Breast epithelium (tissue), 4 donors: ENCODE measurements at regions not wholly inside any gene's neighbourhood (a gene's known extent, or its start where the extent isn't known, plus 50 kb on each side); places are given as distances from the start of the nearest gene placed in this dataset.

Experiments used
- DNase-seq, 2 donors: peaks; one replicate each; pipeline ENCODE4 v3.0.0-alpha.2; 2019; ENCODE audit warnings: low spot score in 2 of 2
- H3K27ac ChIP-seq, 2 donors: fragments of 200-600 bp; sonication (generic) in 1 of 2; one replicate each; pipeline ENCODE4 v1.5.1; 2016 to 2019; ENCODE audit warnings: mild to moderate bottlenecking in 1 of 2
- H3K27me3 ChIP-seq, 2 donors: fragments of 200-600 bp; sonication (generic) in 1 of 2; one replicate each; pipeline versions ENCODE4 v1.5.1 to v1.6.0; 2017 to 2019; ENCODE audit warnings: control low read depth in 1 of 2, mild to moderate bottlenecking in 1 of 2
- H3K36me3 ChIP-seq: fragments of 200-600 bp; one replicate; pipeline ENCODE4 v1.5.1; 2019
- H3K4me1 ChIP-seq, 2 donors: fragments of 200-600 bp; sonication (generic); one replicate each; pipeline ENCODE4 v1.5.1; 2016 to 2019; ENCODE audit warnings: control low read depth in 1 of 2
- H3K4me3 ChIP-seq, 3 donors: fragments of 200-600 bp; sonication (generic); 1 replicate in 2 of 3; 2 replicates in 1 of 3; pipeline ENCODE4 v1.5.1; 2016 to 2019; ENCODE audit warnings: mild to moderate bottlenecking in 3 of 3, moderate library complexity in 2 of 3
- H3K9me3 ChIP-seq, 2 donors: fragments of 200-600 bp; sonication (generic) in 1 of 2; one replicate each; pipeline ENCODE4 v1.5.1; 2016 to 2019; ENCODE audit warnings: control low read depth in 1 of 2
- POLR2A ChIP-seq: fragments of 450-650 bp; IDR thresholded peaks from one replicate; pipeline ENCODE4 v1.6.1; 2016; ENCODE audit warnings: antibody characterized with exemption, mild to moderate bottlenecking, moderate library complexity
- POLR2AphosphoS5 ChIP-seq, 3 donors: sonication (generic); formaldehyde crosslinking; IDR thresholded peaks; one replicate each; pipeline ENCODE4 v1.6.1; 2017; ENCODE audit warnings: antibody characterized with exemption in 3 of 3
- intact Hi-C: fragments of 100-400 bp; cut with DNase I; formaldehyde crosslinking; loops from one replicate; pipeline ENCODE4 v1.15.1; 2023; ENCODE audit warnings: low total_unique reads
- TF ChIP-seq, protein P1 (sequence below), 3 donors: fragments of 450-650 bp; IDR thresholded peaks; one replicate each; pipeline ENCODE4 v1.5.1; 2016 to 2017; ENCODE audit warnings: antibody characterized with exemption in 3 of 3, mild to moderate bottlenecking in 3 of 3, moderate library complexity in 3 of 3

DNA sequence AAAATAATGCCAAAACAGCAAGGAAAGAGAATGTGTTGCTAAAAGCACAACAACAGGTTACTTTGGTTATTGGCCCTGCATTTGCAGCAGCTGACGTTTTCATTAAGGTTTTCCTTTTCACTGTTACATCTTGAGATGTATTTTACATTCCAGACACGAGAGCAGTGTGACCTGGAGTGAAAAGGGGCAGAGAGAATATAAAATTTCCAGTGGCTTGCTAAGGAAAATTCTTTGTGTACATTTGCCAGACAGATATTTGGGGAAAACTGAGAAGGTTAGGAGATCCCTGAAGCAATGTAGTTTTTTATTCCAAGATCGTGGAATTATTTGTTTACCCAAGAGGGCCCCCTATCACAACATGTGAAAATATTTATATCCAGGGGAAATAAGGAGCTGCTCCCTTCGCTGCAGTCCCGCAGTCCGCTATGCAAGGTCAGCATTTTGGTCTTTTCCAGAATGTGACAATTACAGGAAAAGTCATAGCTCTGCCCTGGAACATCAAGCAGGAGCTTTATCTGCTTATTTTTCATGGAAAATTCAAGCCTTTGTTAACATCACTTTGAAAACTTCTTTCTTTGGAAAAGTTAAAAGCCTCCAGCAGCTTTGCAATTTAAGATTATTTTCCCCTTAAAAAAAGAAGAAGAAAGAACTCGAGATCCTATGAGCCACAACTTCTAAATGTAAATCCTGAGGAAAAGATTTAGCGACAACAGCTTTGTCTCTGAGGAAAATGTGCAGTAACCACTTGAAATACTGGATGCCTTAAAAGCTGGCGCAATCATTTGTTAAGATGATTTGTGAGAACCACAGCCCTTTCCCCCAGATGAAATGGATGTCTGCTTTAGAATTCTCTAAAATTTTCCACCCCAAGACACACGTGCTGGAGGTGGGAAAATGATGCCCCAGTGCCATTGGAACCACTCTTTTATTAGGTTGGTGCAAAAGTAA, 256.4 kb upstream of the TPM1 start:
- H3K27me3 ChIP-seq = no peaks in the 10 kb centered on the region
- TF ChIP-seq POLR2AphosphoS5 (IDR thresholded peaks at IDR 0.05) = no peak
- TF ChIP-seq, protein P1, sequence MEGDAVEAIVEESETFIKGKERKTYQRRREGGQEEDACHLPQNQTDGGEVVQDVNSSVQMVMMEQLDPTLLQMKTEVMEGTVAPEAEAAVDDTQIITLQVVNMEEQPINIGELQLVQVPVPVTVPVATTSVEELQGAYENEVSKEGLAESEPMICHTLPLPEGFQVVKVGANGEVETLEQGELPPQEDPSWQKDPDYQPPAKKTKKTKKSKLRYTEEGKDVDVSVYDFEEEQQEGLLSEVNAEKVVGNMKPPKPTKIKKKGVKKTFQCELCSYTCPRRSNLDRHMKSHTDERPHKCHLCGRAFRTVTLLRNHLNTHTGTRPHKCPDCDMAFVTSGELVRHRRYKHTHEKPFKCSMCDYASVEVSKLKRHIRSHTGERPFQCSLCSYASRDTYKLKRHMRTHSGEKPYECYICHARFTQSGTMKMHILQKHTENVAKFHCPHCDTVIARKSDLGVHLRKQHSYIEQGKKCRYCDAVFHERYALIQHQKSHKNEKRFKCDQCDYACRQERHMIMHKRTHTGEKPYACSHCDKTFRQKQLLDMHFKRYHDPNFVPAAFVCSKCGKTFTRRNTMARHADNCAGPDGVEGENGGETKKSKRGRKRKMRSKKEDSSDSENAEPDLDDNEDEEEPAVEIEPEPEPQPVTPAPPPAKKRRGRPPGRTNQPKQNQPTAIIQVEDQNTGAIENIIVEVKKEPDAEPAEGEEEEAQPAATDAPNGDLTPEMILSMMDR (IDR thresholded peaks at IDR 0.05) = no peak
- no peak for TF ChIP-seq POLR2A
- no peaks in the 10 kb centered on the region for H3K9me3 ChIP-seq
- peaks cover 5% of the 10 kb centered on the region in 2 donors for H3K4me1 ChIP-seq
- no peaks in the 10 kb centered on the region for H3K36me3 ChIP-seq
- H3K4me3 ChIP-seq = no peak overlapping the region
- H3K27ac ChIP-seq = no peak overlapping the region
- intact Hi-C loops = no loop called here
- no peak for DNase-seq

DNA sequence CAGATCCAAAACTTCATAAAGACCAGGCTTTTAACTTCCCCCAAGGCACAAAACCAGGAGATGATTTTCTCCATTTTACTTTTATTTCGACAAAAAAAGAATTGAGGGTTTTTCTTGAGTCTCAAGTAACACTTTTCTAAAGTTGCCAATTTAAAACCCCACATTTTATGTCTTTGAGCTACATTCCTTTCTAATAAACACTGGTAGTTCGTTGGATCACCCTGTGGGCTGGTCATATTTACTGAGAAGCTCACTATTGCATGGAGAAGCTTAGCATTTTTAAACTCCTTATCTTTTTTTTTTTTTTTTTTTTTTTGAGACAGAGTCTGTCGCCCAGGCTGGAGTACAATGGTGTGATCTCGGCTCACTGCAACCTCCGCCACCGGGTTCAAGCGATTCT, 255.1 kb upstream of the TPM1 start:
- no peak for DNase-seq
- Histone ChIP-seq H3K36me3 (no peaks in the 10 kb centered on the region), H3K4me3 (no peak overlapping the region), H3K4me1 (peaks cover 3% of the 10 kb centered on the region in 2 donors), H3K27ac (no peak overlapping the region), H3K9me3 (no peaks in the 10 kb centered on the region), H3K27me3 (no peaks in the 10 kb centered on the region)
- TF ChIP-seq POLR2AphosphoS5 (IDR thresholded peaks at IDR 0.05) (no peak), POLR2A (no peak)
- TF ChIP-seq, protein P1 (IDR thresholded peaks at IDR 0.05) = no peak
- intact Hi-C loops = no loop called here

DNA sequence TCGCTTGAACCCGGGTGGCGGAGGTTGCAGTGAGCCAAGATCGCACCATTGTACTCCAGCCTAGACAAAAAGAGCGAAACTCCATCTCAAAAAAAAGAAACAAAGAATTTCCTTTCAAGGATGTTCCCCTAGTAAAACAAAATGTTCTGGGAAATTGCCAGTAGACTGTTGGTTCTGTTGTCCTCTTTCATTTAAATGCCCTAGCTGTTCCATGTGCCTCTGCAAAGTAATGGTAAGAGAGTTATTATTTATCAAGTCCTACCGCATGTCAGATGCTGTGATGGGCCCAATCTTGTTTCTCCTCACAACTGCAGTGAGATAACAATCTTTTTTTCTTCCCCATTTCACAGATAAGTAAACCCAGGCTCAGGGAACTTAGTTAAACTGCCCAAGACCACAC, 254.3 kb upstream of the TPM1 start:
- no peaks in the 10 kb centered on the region for H3K9me3 ChIP-seq

DNA sequence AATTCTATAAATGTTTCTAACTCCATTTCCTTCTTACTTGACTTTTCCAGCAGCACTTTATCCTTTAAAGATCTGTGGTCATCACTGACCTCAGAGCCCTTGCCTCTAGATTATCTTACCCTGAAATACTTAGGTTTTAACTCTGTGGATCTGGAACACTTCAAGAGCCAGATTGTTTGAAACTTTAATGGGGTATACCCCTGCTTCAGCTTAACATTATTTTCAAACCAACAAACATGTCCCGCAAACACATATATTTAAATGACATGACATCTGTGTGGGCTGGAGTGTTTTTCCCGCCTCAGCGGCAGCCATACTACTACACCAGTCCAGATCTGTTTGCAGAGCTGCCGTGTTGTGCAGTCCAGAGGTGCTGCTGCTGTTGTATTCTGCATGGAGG, 252.0 kb upstream of the TPM1 start:
- DNase-seq = no peak
- H3K27ac ChIP-seq = no peak overlapping the region
- no peak overlapping the region for H3K4me3 ChIP-seq
- TF ChIP-seq POLR2AphosphoS5 (IDR thresholded peaks at IDR 0.05) (no peak), POLR2A (no peak)
- TF ChIP-seq, protein P1 (IDR thresholded peaks at IDR 0.05) = no peak
- intact Hi-C loops = no loop called here
- no peaks in the 10 kb centered on the region for H3K4me1 ChIP-seq
- no peaks in the 10 kb centered on the region for H3K9me3 ChIP-seq
- H3K27me3 ChIP-seq = no peaks in the 10 kb centered on the region
- H3K36me3 ChIP-seq = no peaks in the 10 kb centered on the region

More for the DNA sequence above, 254.3 kb upstream of the TPM1 start:
- no peak for DNase-seq
- intact Hi-C loops = no loop called here
- H3K4me3 ChIP-seq = no peak overlapping the region
- H3K4me1 ChIP-seq = no peaks in the 10 kb centered on the region
- H3K36me3 ChIP-seq = no peaks in the 10 kb centered on the region
- H3K27me3 ChIP-seq = no peaks in the 10 kb centered on the region
- H3K27ac ChIP-seq = no peak overlapping the region
- TF ChIP-seq POLR2A (no peak), POLR2AphosphoS5 (IDR thresholded peaks at IDR 0.05) (no peak)
- TF ChIP-seq, protein P1 (IDR thresholded peaks at IDR 0.05) = no peak

DNA sequence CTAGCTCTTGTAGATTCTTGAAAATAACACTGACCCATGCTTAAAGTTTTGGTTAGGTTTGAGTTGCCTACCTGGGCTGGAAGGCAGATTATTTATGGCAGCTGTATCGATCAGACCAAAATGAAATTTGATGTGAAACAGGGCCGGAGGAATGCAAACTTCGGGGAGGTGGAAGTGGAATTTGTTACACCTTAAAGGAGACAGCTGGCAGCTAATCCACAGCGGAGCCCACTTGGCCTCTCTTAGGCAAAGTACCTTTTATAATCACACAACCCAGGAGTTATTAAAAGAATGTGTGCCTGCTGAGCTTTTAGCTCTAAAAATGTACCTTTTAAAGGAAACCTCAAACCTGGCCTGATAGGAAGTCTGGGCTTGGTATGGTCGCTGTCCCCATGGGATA, 250.9 kb upstream of the TPM1 start:
- H3K36me3 ChIP-seq = no peaks in the 10 kb centered on the region
- H3K27ac ChIP-seq = no peak overlapping the region
- TF ChIP-seq, protein P1 (IDR thresholded peaks at IDR 0.05) = no peak
- TF ChIP-seq POLR2A (no peak), POLR2AphosphoS5 (IDR thresholded peaks at IDR 0.05) (no peak)
- no peak overlapping the region for H3K4me3 ChIP-seq
- no peaks in the 10 kb centered on the region for H3K27me3 ChIP-seq
- no peaks in the 10 kb centered on the region for H3K4me1 ChIP-seq
- DNase-seq = no peak
- intact Hi-C loops = no loop called here
- H3K9me3 ChIP-seq = no peaks in the 10 kb centered on the region
